ENCODE measurements at regions not wholly inside any gene's neighbourhood (a gene's known extent, or its start where the extent isn't known, plus 50 kb on each side); places are given as distances from the start of the nearest gene placed in this dataset.

GRCh38 chr5:77944757-77945340 is 168.7 kb upstream of the TBCA start:
- Histone ChIP-seq H3K27me3 (ENCODE audit: insufficient read depth, low read length) (peaks cover 35% of the 10 kb centered on the region), H2AFZ (ENCODE audit: low read length) (no peak overlapping the region), H3K27ac (ENCODE audit: low read depth, low read length) (no peak overlapping the region), H3K4me2 (ENCODE audit: insufficient read depth, low read length) (no peak overlapping the region), H3K4me1 (ENCODE audit: insufficient read depth, low read length) (no peaks in the 10 kb centered on the region), H3K4me3 (ENCODE audit: insufficient read depth, low read length) (no peak overlapping the region), H3K9me3 (ENCODE audit: low read depth, low read length) (no peaks in the 10 kb centered on the region), H3K79me2 (ENCODE audit: insufficient read depth, low read length) (no peaks in the 10 kb centered on the region), H4K20me1 (ENCODE audit: insufficient read depth, low read length) (no peaks in the 10 kb centered on the region), H3K36me3 (ENCODE audit: insufficient read depth, low read length) (no peaks in the 10 kb centered on the region)
- no peak for TF ChIP-seq CTCF (IDR thresholded peaks at IDR 0.05; ENCODE audit: extremely low read depth, low read depth, low read length)
- DNase-seq (ENCODE audit: insufficient read length, low spot score, missing footprints) = no peak

GRCh38 chr5:77943851-77944250 is 167.7 kb upstream of the TBCA start:
- H3K4me1 ChIP-seq (ENCODE audit: insufficient read depth, low read length) = no peaks in the 10 kb centered on the region
- H4K20me1 ChIP-seq (ENCODE audit: insufficient read depth, low read length) = no peaks in the 10 kb centered on the region
- no peaks in the 10 kb centered on the region for H3K36me3 ChIP-seq (ENCODE audit: insufficient read depth, low read length)
- H2AFZ ChIP-seq (ENCODE audit: low read length) = no peak overlapping the region
- H3K27ac ChIP-seq (ENCODE audit: low read depth, low read length) = no peak overlapping the region
- no peaks in the 10 kb centered on the region for H3K79me2 ChIP-seq (ENCODE audit: insufficient read depth, low read length)
- TF ChIP-seq CTCF (IDR thresholded peaks at IDR 0.05; ENCODE audit: extremely low read depth, low read depth, low read length) = no peak
- no peak overlapping the region for H3K4me3 ChIP-seq (ENCODE audit: insufficient read depth, low read length)
- no peaks in the 10 kb centered on the region for H3K9me3 ChIP-seq (ENCODE audit: low read depth, low read length)
- DNase-seq (ENCODE audit: insufficient read length, low spot score, missing footprints) = no peak
- peaks cover 25% of the 10 kb centered on the region for H3K27me3 ChIP-seq (ENCODE audit: insufficient read depth, low read length)
- H3K4me2 ChIP-seq (ENCODE audit: insufficient read depth, low read length) = no peak overlapping the region

- Histone ChIP-seq H3K27me3 (ENCODE audit: insufficient read depth, low read length) (peaks cover 31% of the 10 kb centered on the region), H3K4me2 (ENCODE audit: insufficient read depth, low read length) (no peak overlapping the region), H3K36me3 (ENCODE audit: insufficient read depth, low read length) (no peaks in the 10 kb centered on the region), H3K79me2 (ENCODE audit: insufficient read depth, low read length) (no peaks in the 10 kb centered on the region), H3K9me3 (ENCODE audit: low read depth, low read length) (no peaks in the 10 kb centered on the region), H3K4me3 (ENCODE audit: insufficient read depth, low read length) (no peak overlapping the region), H4K20me1 (ENCODE audit: insufficient read depth, low read length) (no peaks in the 10 kb centered on the region), H2AFZ (ENCODE audit: low read length) (no peak overlapping the region), H3K27ac (ENCODE audit: low read depth, low read length) (no peak overlapping the region), H3K4me1 (ENCODE audit: insufficient read depth, low read length) (no peaks in the 10 kb centered on the region)
- no peak for DNase-seq (ENCODE audit: insufficient read length, low spot score, missing footprints)
- no peak for TF ChIP-seq CTCF (IDR thresholded peaks at IDR 0.05; ENCODE audit: extremely low read depth, low read depth, low read length)
These were observed 166.6 kb upstream of the TBCA start for GRCh38 chr5:77942578-77943239.

GRCh38 chr5:77937015-77937908 is 161.1 kb upstream of the TBCA start:
- Histone ChIP-seq H2AFZ (ENCODE audit: low read length) (no peak overlapping the region), H3K27me3 (ENCODE audit: insufficient read depth, low read length) (peaks cover 25% of the 10 kb centered on the region), H3K27ac (ENCODE audit: low read depth, low read length) (no peak overlapping the region), H4K20me1 (ENCODE audit: insufficient read depth, low read length) (no peaks in the 10 kb centered on the region), H3K4me3 (ENCODE audit: insufficient read depth, low read length) (no peak overlapping the region), H3K79me2 (ENCODE audit: insufficient read depth, low read length) (no peaks in the 10 kb centered on the region), H3K4me2 (ENCODE audit: insufficient read depth, low read length) (no peak overlapping the region), H3K4me1 (ENCODE audit: insufficient read depth, low read length) (no peaks in the 10 kb centered on the region), H3K36me3 (ENCODE audit: insufficient read depth, low read length) (no peaks in the 10 kb centered on the region), H3K9me3 (ENCODE audit: low read depth, low read length) (no peaks in the 10 kb centered on the region)
- no peak for DNase-seq (ENCODE audit: insufficient read length, low spot score, missing footprints)
- TF ChIP-seq CTCF (IDR thresholded peaks at IDR 0.05; ENCODE audit: extremely low read depth, low read depth, low read length) = no peak
